Sigmoid colon (tissue), 6 donors: ENCODE measurements at regions not wholly inside any gene's neighbourhood (a gene's known extent, or its start where the extent isn't known, plus 50 kb on each side); places are given as distances from the start of the nearest gene placed in this dataset.

Experiments used
- DNase-seq: peaks from one replicate; pipeline ENCODE4 v3.0.0-alpha.2; 2019
- H3K27ac ChIP-seq, 4 donors: fragments of 200-600 bp; sonication (generic); one replicate each; pipeline ENCODE4 v1.5.1; 2016 to 2019; ENCODE audit warnings: mild to moderate bottlenecking in 1 of 4
- H3K27me3 ChIP-seq, 3 donors: fragments of 200-600 bp; sonication (generic); one replicate each; pipeline ENCODE4 v1.5.1; 2019; ENCODE audit warnings: mild to moderate bottlenecking in 1 of 3
- H3K36me3 ChIP-seq, 4 donors: fragments of 200-600 bp; sonication (generic); one replicate each; pipeline ENCODE4 v1.5.1; 2016 to 2019
- H3K4me1 ChIP-seq, 4 donors: fragments of 200-600 bp; sonication (generic); one replicate each; pipeline ENCODE4 v1.5.1; 2017 to 2019
- H3K4me3 ChIP-seq, 4 donors: fragments of 200-600 bp; sonication (generic); one replicate each; pipeline ENCODE4 v1.5.1; 2017 to 2019; ENCODE audit warnings: mild to moderate bottlenecking in 2 of 4, moderate library complexity in 1 of 4
- H3K9me3 ChIP-seq, 4 donors: fragments of 200-600 bp in 3 of 4; sonication (generic) in 3 of 4; one replicate each; pipeline versions ENCODE4 v1.5.1 to v1.6.1; 2013 to 2019
- EP300 ChIP-seq, 4 donors: sonication (generic); formaldehyde crosslinking; IDR thresholded peaks; one replicate each; pipeline ENCODE4 v1.6.1; 2017; ENCODE audit warnings: antibody characterized with exemption in 4 of 4
- POLR2A ChIP-seq, 2 donors: fragments of 450-650 bp; IDR thresholded peaks; one replicate each; pipeline ENCODE4 v1.6.1; 2016; ENCODE audit warnings: antibody characterized with exemption in 2 of 2, mild to moderate bottlenecking in 2 of 2, moderate library complexity in 2 of 2
- POLR2AphosphoS5 ChIP-seq, 4 donors: sonication (generic); formaldehyde crosslinking; IDR thresholded peaks; one replicate each; pipeline ENCODE4 v1.6.1; 2017; ENCODE audit warnings: antibody characterized with exemption in 4 of 4
- WGBS, 2 donors: extraction: QIAGEN DNeasy Blood & Tissue Kit; methylation state at CpG; one replicate each; pipeline ENCODE4 v1.1.7; 2013; 5-methylcytosine and 5-hydroxymethylcytosine counted together
- intact Hi-C: fragments of 100-400 bp; cut with DNase I; formaldehyde crosslinking; loops from one replicate; pipeline ENCODE4 v1.15.1; 2023
- TF ChIP-seq, protein P1 (sequence below), 4 experiments: fragments of 450-650 bp in 3 of 4; fragments of 200-600 bp in 1 of 4; IDR thresholded peaks; one replicate each; pipeline ENCODE4 v1.5.1; 2016 to 2019; ENCODE audit warnings: antibody characterized with exemption in 4 of 4, mild to moderate bottlenecking in 3 of 4, moderate library complexity in 2 of 4
- donor health status: healthy with polysubstance abuse.
- donor health status: healthy.

DNA sequence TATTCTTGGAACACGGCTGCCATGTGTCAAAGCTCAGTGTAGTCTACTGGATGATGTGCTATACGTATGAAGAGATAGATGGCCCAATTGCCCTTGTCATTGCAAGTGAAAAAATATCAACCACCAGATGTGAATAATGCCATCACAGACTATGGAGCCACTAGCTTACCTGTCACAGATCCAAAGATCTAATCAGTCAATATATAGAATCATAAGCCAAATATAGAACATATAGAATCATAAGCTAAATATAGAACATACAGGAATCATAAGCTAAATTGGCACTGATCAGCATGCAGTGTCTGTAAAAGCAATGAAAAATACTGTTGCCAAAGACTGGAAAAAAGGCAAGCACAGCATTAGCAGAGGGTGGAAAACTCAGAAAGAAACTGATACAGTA is 1656.9 kb upstream of the RAG2 start:
- 61 to 90% methylated on average over 2 of the region's 2 CpGs for whole genome bisulfite sequencing, 2 donors
- no peak for DNase-seq
- intact Hi-C loops: no loop called here
- no peak overlapping the region for H3K4me3 ChIP-seq
- H3K27ac ChIP-seq: no peak overlapping the region
- H3K27me3 ChIP-seq: no peaks in the 10 kb centered on the region
- H3K9me3 ChIP-seq: no peaks in the 10 kb centered on the region
- no peak for TF ChIP-seq POLR2AphosphoS5 (IDR thresholded peaks at IDR 0.05)
- H3K36me3 ChIP-seq: no peaks in the 10 kb centered on the region
- H3K4me1 ChIP-seq: no peaks in the 10 kb centered on the region

DNA sequence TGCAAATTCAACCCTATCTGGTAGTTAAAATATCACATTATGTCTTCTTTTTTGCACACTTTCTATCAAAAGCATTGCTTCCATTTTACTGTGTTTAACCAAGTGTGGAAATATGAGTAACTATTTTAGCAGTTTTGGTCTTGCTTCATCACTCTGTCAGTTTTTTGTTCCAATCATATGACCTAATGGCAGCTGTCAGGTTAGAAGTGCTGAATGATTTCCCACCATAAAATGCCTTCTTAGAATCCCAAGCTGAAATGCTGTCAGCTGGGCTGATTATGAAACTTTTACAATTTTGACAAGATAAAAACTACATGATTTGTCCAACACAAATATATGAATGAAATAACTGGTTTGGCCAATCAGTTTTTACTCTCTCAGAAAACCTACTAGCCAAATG is 1654.6 kb upstream of the RAG2 start:
- no peaks in the 10 kb centered on the region for H3K27me3 ChIP-seq
- no peaks in the 10 kb centered on the region for H3K9me3 ChIP-seq
- no peak for TF ChIP-seq POLR2AphosphoS5 (IDR thresholded peaks at IDR 0.05)
- no peak for TF ChIP-seq POLR2A (IDR thresholded peaks at IDR 0.05)
- TF ChIP-seq, protein P1, sequence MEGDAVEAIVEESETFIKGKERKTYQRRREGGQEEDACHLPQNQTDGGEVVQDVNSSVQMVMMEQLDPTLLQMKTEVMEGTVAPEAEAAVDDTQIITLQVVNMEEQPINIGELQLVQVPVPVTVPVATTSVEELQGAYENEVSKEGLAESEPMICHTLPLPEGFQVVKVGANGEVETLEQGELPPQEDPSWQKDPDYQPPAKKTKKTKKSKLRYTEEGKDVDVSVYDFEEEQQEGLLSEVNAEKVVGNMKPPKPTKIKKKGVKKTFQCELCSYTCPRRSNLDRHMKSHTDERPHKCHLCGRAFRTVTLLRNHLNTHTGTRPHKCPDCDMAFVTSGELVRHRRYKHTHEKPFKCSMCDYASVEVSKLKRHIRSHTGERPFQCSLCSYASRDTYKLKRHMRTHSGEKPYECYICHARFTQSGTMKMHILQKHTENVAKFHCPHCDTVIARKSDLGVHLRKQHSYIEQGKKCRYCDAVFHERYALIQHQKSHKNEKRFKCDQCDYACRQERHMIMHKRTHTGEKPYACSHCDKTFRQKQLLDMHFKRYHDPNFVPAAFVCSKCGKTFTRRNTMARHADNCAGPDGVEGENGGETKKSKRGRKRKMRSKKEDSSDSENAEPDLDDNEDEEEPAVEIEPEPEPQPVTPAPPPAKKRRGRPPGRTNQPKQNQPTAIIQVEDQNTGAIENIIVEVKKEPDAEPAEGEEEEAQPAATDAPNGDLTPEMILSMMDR (IDR thresholded peaks at IDR 0.05): no peak
- TF ChIP-seq EP300 (IDR thresholded peaks at IDR 0.05): no peak
- H3K36me3 ChIP-seq: no peaks in the 10 kb centered on the region
- H3K4me1 ChIP-seq: no peaks in the 10 kb centered on the region
- H3K27ac ChIP-seq: no peak overlapping the region
- no peak overlapping the region for H3K4me3 ChIP-seq
- intact Hi-C loops: no loop called here
- DNase-seq: no peak

- H3K27me3 ChIP-seq: no peaks in the 10 kb centered on the region
- no peaks in the 10 kb centered on the region for H3K4me1 ChIP-seq
- intact Hi-C loops: no loop called here
- no peak overlapping the region for H3K4me3 ChIP-seq
- DNase-seq: no peak
- no peaks in the 10 kb centered on the region for H3K36me3 ChIP-seq
- 53 to 60% methylated on average over 1 of the region's 1 CpG for WGBS, 2 donors
- no peaks in the 10 kb centered on the region for H3K9me3 ChIP-seq
- TF ChIP-seq, protein P1 (IDR thresholded peaks at IDR 0.05): no peak
- TF ChIP-seq POLR2AphosphoS5 (IDR thresholded peaks at IDR 0.05) (no peak), EP300 (IDR thresholded peaks at IDR 0.05) (no peak), POLR2A (IDR thresholded peaks at IDR 0.05) (no peak)
- no peak overlapping the region for H3K27ac ChIP-seq
These were observed 1648.4 kb upstream of the RAG2 start for GRCh38 chr11:38246451-38246850.

- 93 to 96% methylated on average over 3 of the region's 3 CpGs for WGBS, 2 donors
- no peaks in the 10 kb centered on the region for H3K27me3 ChIP-seq
- no peak for TF ChIP-seq EP300 (IDR thresholded peaks at IDR 0.05)
- TF ChIP-seq, protein P1 (IDR thresholded peaks at IDR 0.05): no peak
- no peak for TF ChIP-seq POLR2A (IDR thresholded peaks at IDR 0.05)
- no peak for TF ChIP-seq POLR2AphosphoS5 (IDR thresholded peaks at IDR 0.05)
- intact Hi-C loops: no loop called here
- H3K4me1 ChIP-seq: no peaks in the 10 kb centered on the region
- no peaks in the 10 kb centered on the region for H3K36me3 ChIP-seq
- H3K4me3 ChIP-seq: no peak overlapping the region
- H3K27ac ChIP-seq: no peak overlapping the region
- no peak for DNase-seq
- H3K9me3 ChIP-seq: peaks cover 0 to 10% (median 6%) of the 10 kb centered on the region in 4 donors
These were observed 1628.6 kb upstream of the RAG2 start for GRCh38 chr11:38226684-38227083.

DNA sequence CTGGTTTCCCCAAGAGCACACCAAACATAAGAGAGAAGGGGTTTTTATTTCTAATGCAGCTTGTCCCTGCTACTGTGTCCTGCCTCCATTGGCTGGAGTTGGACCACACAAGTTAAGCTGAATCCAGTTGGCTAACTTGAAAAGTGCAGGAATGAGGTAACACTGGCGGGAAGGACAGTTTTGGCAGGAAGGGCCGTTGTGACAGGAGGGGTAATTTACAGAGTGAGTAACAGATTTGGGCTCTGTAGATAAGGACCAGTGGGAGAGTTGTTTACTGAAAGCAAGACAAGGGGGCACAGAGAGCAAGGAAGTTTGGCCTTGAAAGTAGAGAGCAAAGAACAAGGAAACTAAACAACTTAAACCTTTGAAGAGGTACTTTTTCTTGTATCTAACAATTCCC is 1623.3 kb upstream of the RAG2 start:
- Histone ChIP-seq H3K4me3 (no peak overlapping the region), H3K27ac (no peak overlapping the region), H3K9me3 (peaks cover 0 to 10% (median 0%) of the 10 kb centered on the region in 4 donors), H3K27me3 (no peaks in the 10 kb centered on the region), H3K4me1 (no peaks in the 10 kb centered on the region), H3K36me3 (no peaks in the 10 kb centered on the region)
- no peak for DNase-seq
- intact Hi-C loops: no loop called here
- WGBS, 2 donors: 54 to 75% methylated on average over 2 of the region's 2 CpGs
- TF ChIP-seq EP300 (IDR thresholded peaks at IDR 0.05): no peak
- TF ChIP-seq, protein P1 (IDR thresholded peaks at IDR 0.05): no peak
- TF ChIP-seq POLR2AphosphoS5 (IDR thresholded peaks at IDR 0.05): no peak
- TF ChIP-seq POLR2A (IDR thresholded peaks at IDR 0.05): no peak
